Stimulated activated CD8-positive, alpha-beta memory T cell treated with anti-CD3 and anti-CD28 coated beads, Interleukin-15, amount 100 ng/mL, for 4 hours (primary cell): ENCODE measurements at regions not wholly inside any gene's neighbourhood (a gene's known extent, or its start where the extent isn't known, plus 50 kb on each side); places are given as distances from the start of the nearest gene placed in this dataset.

Experiments
- DNase-seq, 2 donors: peaks; one replicate each; pipeline ENCODE4 v3.0.0-alpha.2; 2020; ENCODE audit warnings: low read depth in 2 of 2

DNA sequence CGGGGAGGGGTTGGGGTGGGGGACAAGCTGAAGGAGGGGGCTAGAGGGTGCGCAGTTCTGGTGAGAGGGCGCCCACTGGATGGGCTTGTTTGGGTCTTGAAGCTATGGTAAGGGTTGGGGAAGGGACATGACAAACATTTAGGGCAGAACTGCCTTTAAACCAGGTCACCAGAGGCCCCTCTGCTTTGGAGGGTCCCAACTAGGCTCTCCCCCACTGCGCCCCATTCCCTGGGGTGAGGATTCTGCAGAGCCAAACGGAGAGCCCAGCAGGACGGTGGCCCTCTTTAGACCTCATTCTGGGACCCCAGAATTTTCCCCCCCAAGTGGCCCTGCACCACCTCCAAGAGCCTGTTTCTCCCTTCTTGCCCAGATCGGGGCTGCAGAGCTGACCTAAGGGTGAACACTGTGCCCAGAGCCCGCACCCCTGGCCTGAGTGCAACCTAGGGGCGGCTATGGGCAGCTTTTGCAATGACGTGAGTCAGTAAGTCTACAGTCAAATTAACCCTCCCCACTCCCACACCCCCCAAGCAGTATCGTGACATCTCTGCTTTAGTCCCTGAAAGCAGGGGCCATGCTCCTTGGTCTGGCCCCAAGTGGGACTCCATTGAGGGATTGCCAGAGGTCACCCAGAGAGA, 593.8 kb downstream of the MATN1 start:
- DNase-seq = no peak

DNA sequence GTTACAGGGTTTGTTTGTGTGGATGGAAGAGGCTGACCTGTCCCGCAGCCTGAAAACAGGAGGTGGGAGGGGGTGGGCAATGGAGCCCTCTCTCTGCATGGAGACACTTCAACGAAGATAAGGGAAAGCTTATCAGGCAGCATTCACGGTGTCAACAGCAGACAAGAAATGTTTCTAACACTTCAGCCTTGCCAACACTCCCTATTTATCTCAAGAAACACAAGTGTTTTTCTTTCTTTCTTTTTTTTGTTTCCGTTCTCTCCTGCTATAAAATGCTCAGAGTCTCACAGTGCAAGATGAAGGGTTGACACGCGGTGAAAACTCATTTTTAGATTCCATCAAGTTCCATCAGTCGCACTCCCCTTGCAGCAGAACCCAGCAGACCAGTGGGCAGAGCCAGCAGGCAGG, 594.4 kb downstream of the MATN1 start:
- DNase-seq = no peak

GRCh38 chr1:30126848-30127247, 596.5 kb downstream of the MATN1 start:
- DNase-seq = no peak

DNA sequence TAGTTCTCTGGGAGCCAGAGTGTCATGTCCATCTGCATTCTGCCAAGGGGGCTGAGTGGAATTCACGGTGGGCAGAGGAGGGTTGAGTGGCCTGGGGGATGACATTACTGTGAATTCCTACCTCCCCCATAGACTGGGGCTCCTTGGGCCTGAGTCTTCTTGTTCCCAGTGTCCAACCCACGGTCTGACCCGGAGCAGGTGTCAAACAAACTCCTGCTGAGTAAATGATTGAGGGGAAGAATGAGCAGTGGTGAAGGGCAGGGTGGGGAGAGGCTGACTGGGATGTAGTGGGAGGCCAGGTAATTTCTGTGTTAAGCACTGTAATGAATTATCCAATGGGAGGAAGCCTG, 597.6 kb downstream of the MATN1 start:
- DNase-seq = no peak

DNA sequence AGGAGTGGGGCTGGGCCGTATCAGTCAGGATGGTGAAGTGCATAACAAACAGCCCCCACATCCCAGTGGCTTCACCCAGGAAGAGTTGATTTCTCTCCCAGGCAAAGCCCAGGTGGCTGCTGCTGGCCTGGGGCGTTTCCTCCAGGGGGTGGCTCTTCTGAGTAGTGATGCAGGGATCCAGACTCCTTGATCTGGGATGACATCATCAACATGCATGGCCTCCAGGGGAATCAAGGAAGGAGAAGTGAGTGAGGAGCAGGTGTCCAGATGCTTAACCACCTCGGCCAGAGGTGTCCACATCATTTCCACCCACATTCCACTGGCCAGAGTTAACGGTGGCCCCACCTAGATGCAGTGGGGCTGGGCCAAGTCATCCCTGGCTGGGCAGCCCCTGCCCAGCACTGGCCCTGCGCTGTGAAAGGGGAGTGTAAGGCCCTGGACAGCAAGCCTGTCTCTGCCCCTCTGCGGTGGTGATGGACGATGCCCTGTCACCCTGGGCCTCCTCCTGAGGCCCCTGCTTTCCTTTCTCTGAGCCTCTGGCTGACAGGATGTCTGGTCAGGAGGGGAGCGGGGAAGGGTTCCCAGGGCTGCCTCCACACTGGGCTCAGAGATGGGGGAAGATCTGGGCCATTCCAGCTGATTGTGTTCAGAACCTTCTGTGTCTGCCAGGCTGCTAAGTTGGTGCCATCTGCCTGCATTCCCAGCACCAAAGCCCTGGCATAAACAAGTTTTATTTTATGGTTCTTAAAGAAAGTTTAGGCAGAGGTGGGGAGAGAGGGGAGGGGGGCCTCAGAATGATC, 598.2 kb downstream of the MATN1 start:
- no peak for DNase-seq

DNA sequence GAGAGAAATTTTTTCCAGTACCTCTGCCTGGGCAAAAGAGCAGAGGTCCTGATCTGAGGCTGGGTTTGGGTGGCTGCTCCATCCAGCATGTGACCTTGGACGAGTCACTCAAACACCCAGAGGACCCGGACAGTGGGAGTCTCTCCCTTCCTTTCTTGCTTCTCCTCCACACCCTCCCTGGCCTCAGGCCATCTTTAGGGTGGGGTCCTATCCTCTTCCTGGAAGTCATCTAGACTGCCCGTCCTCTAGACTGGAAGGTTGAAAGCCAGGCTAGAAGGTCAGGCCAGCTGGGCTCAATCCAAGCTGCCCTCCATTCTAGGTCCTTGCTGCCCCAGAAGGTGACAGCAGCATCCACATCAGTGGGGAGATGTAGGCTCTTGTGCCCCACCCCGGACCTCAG, 599.5 kb downstream of the MATN1 start:
- DNase-seq = no peak

DNA sequence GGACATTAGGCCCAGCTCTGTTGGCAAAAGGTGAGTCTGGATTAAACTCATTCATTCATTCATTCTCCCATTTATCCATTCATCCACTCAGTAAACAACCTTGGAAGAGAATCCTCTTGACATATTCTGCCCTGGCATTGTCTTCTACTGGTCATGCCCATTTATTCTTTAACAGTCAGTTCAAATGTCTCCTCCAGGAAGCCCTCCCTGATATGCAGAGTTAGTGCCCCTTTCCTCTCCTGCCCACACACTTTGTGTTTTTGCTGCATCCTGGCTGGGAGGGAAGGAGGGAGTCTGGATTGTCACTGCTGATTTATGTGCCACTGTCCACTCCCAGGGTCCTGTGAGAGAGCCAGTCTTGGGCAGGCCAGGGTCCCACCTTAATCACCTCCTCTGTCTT, 600.3 kb downstream of the MATN1 start:
- no peak for DNase-seq

DNA sequence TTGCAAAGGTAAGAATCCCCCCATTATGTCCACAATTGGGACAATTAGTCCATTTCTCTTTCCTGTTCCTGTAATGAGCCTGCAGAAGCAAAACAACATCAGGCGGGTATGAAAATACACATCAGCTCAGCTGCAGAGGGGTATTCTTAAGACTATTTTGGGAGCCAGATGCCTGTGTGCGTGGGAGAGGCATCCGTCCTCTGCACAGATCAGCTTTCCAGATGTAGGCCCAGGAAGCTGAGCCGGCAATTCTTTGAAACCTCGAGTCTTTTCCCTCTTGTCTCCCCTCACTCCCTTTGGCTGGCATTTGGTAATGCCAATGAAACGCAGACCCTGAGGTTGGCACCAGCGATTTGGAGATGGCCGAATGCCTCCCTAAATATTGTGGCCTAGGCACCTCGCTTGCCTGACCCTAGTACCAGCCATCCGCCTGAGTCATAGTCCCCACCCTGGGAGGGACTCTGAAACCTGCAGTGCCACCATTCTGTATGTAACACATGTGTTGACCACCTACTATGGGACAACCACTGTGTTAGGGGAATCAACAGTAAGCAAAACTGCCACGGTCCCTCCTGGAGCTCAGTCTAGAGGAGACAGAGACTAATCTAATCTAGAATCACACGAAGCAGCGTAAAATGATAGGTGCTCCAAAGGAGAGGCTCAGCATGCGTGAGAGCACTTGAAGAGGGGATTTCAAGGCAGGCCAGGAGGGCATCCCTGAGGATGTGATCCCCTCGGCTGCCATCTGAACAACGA, 603.0 kb downstream of the MATN1 start:
- DNase-seq = no peak

DNA sequence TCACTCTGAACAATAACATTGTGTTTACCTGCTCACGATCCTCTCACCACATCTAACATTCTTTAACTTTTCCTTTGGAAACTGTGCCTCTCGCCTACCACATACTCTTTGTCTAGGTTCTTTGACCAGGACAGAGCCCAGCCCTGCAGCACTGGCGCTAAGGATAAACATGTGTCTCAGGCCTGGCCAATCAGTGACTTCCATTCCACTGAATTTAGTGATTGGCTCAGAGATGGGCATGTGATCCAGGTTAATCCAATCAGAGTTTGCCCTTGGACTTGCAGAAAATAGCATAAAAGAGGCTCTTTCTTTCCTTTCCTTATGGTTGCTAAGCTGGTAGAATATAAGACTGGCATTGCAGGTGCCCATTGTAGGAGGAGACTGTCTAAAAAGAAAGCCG, 605.7 kb downstream of the MATN1 start:
- no peak for DNase-seq

- no peak for DNase-seq
Measured at GRCh38 chr1:30111431-30111830, 612.0 kb downstream of the MATN1 start.

DNA sequence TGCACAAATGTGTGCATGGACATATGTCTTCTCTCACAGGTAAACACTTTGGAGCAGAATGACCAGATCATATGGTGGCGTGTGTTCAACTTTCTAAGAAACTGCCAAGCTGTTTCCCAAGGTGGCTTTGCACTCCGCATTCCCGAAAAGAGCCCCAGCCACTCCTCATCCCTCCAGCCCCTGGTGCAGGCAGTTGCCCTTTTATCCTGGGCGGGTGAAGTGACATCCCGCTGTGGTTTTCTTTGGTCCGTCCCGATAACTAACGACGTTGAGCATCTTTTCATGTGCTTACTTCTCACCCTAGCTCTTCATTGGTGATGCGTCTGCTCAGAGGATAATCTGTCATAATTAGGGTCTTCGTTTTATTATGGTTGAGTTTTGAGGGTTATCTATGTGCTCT, 612.5 kb downstream of the MATN1 start:
- DNase-seq = no peak

GRCh38 chr1:30109853-30110252, 613.5 kb downstream of the MATN1 start:
- no peak for DNase-seq

GRCh38 chr1:30108186-30108585, 615.2 kb downstream of the MATN1 start:
- no peak for DNase-seq

DNA sequence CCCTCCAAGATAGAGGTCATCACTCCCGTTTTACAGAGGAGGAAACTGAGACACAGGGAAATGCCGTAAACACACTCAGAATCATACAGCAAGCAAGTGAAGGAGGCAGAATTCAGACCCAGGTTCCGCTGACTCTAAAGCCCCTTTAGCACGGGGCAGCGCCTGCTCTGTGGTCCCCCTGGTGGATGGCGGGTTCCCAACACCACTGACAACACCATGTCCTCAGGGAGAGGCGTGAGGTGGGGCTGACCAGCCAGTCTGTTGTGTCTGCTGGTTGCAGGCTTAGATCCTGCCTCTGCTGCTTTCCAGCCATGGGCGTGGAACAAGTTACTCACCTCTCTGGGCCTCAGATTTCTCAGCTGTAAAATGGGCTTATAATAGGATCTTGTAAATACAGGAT, 617.3 kb downstream of the MATN1 start:
- DNase-seq = no peak

GRCh38 chr1:30104551-30104950, 618.8 kb downstream of the MATN1 start:
- DNase-seq = no peak

DNA sequence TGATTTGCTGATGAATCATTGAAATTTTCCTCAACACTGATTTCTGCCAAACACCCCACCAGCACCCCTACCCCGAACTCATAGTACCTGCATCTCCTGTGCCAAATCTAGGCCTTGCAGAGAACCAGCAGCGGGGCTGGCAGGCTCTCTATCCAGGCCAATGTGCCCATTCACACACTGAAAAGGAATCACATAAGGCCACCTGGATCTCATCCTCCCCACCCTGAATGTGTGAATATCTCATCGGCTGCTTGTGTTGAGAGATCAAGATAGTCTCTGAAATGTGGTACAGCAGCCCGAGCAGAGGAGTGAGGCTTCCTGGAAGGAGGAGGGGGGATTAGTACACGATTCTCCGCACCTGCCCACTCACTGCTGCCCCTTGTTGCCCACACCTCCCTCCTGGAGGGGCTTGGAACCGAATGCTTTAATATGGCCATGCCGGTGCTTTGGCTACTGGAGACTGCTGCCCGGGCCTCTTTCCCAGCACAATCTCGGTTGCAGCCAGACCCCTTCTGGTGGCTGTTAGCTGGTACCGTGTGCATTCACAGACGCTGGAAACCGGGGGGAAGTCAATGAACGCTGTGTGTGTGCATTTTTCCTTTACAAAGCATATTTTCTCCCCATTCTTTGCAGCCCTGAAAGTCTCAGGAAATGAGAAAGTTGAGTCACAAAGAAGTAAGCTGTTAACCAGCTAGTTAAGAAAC, 619.5 kb downstream of the MATN1 start:
- DNase-seq = no peak

- DNase-seq = no peak
Measured at GRCh38 chr1:30102605-30103004, 620.8 kb downstream of the MATN1 start.

DNA sequence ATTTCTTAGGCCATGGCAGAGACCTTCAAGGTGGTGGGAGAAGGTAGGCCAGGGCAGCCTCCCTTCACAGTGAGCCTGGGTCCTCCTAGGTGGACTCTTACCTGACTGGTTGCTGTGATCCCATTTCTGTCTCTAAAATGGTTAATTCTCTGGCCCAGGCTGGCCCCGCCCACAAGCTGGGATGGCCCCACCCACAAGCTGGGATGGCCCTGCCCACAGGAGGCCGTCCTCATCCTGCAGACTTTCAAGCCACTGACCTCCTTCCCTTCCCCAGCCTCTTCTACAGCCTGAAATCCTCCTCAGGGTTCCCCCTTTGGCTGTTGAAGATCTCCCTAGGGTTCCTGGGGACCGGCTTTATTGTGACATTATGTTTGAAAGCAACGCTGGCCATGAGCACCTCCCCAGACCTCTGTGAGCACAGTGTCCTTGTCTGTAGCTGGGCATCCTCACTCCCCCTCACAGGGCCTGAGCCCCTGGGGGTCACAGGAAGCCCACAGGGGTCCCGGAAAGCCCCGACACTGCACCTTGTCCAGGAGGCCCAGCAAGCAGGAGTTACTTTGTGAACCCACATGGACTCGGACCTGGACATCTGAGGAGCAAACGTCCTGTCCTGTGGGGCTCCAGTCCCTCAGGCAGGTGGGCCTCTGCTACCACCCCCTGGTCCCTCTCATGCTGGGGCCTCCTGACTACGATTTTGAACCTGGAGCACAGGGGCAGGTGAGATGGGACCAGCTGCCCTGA, 621.7 kb downstream of the MATN1 start:
- DNase-seq = no peak

GRCh38 chr1:30101016-30101415, 622.4 kb downstream of the MATN1 start:
- no peak for DNase-seq

GRCh38 chr1:30100524-30100862, 622.9 kb downstream of the MATN1 start:
- no peak for DNase-seq

GRCh38 chr1:30099587-30100523, 623.5 kb downstream of the MATN1 start:
- DNase-seq = no peak
